Nephron (organoid): ENCODE measurements at regions not wholly inside any gene's neighbourhood (a gene's known extent, or its start where the extent isn't known, plus 50 kb on each side); places are given as distances from the start of the nearest gene placed in this dataset.
"Not testable (repeated sequence)": the region's sequence is repeated elsewhere in the genome, so short reads cannot be mapped to it uniquely, and the experiment has no call there.

Experiments used
- H3K27ac Mint-ChIP-seq, 3 experiments: 2 replicates each; pipeline ENCODE4 v1.8.0; 2020; ENCODE audit warnings: mixed read lengths in 3 of 3, mild to moderate bottlenecking in 2 of 3, moderate library complexity in 1 of 3
- H3K27me3 Mint-ChIP-seq: 2 replicates; pipeline ENCODE4 v1.8.0; 2021; ENCODE audit warnings: low read depth, mild to moderate bottlenecking, moderate library complexity, mixed read lengths
- H3K36me3 Mint-ChIP-seq: 2 replicates; pipeline ENCODE4 v1.8.0; 2020; ENCODE audit warnings: low read depth, mixed read lengths
- H3K4me1 Mint-ChIP-seq: 2 replicates; pipeline ENCODE4 v1.8.0; 2020; ENCODE audit warnings: mixed read lengths
- H3K4me3 Mint-ChIP-seq, 3 experiments: 2 replicates each; pipeline ENCODE4 v1.8.0; 2020; ENCODE audit warnings: mild to moderate bottlenecking in 3 of 3, mixed read lengths in 3 of 3, moderate library complexity in 2 of 3
- H3K9me3 Mint-ChIP-seq: 2 replicates; pipeline ENCODE4 v1.8.0; 2020; ENCODE audit warnings: mixed read lengths
- CTCF ChIP-seq, 3 experiments: fragments of 200-600 bp; sonication (generic); IDR thresholded peaks; one replicate each; pipeline ENCODE4 v1.5.0; 2021; ENCODE audit warnings: antibody characterized with exemption in 3 of 3; ENCODE audit not compliant: unreplicated experiment in 3 of 3

- not testable (repeated sequence) for H3K4me3 Mint-ChIP-seq, H3K4me1 Mint-ChIP-seq, H3K36me3 Mint-ChIP-seq, H3K27ac Mint-ChIP-seq, H3K27me3 Mint-ChIP-seq
- H3K9me3 Mint-ChIP-seq = peaks cover 23% of the 10 kb centered on the region
These were observed 60.3 kb upstream of the NMU start for GRCh38 chr4:55696424-55696823.

- Mint-ChIP-seq H3K27me3 (no peaks in the 10 kb centered on the region), H3K4me1 (no peaks in the 10 kb centered on the region), H3K36me3 (no peaks in the 10 kb centered on the region), H3K27ac (no peak overlapping the region), H3K4me3 (no peak overlapping the region), H3K9me3 (peaks cover 7% of the 10 kb centered on the region)
- no peak for TF ChIP-seq CTCF (IDR thresholded peaks at IDR 0.05; ENCODE audit: unreplicated experiment in 3 of 3)
These were observed 70.4 kb upstream of the NMU start for GRCh38 chr4:55706541-55706940.

- H3K4me1 Mint-ChIP-seq = no peaks in the 10 kb centered on the region
- H3K27me3 Mint-ChIP-seq = no peaks in the 10 kb centered on the region
- no peaks in the 10 kb centered on the region for H3K36me3 Mint-ChIP-seq
- no peak overlapping the region for H3K4me3 Mint-ChIP-seq
- TF ChIP-seq CTCF (IDR thresholded peaks at IDR 0.05; ENCODE audit: unreplicated experiment in 3 of 3) = no peak
- peaks cover 7% of the 10 kb centered on the region for H3K9me3 Mint-ChIP-seq
- H3K27ac Mint-ChIP-seq = no peak overlapping the region
These were observed 71.4 kb upstream of the NMU start for GRCh38 chr4:55707507-55707906.

GRCh38 chr4:55707991-55708390 lies 71.9 kb upstream of the NMU start:
- not testable (repeated sequence) for H3K4me3 Mint-ChIP-seq, H3K9me3 Mint-ChIP-seq, H3K4me1 Mint-ChIP-seq

GRCh38 chr4:55712835-55713234 lies 76.7 kb upstream of the NMU start:
- not testable (repeated sequence) for H3K27me3 Mint-ChIP-seq, H3K27ac Mint-ChIP-seq, H3K36me3 Mint-ChIP-seq, H3K9me3 Mint-ChIP-seq, H3K4me1 Mint-ChIP-seq, H3K4me3 Mint-ChIP-seq

More at GRCh38 chr4:55707991-55708390, 71.9 kb upstream of the NMU start:
- H3K27me3 Mint-ChIP-seq, H3K36me3 Mint-ChIP-seq, H3K27ac Mint-ChIP-seq: not testable (repeated sequence)

GRCh38 chr4:55721651-55722050 lies 85.6 kb upstream of the NMU start:
- Mint-ChIP-seq H3K27ac (no peak overlapping the region), H3K36me3 (no peaks in the 10 kb centered on the region), H3K4me3 (no peak overlapping the region), H3K27me3 (no peaks in the 10 kb centered on the region), H3K4me1 (no peaks in the 10 kb centered on the region), H3K9me3 (no peaks in the 10 kb centered on the region)
- TF ChIP-seq CTCF (IDR thresholded peaks at IDR 0.05; ENCODE audit: unreplicated experiment in 3 of 3) = no peak

- Mint-ChIP-seq H3K27me3 (no peaks in the 10 kb centered on the region), H3K4me3 (no peak overlapping the region), H3K9me3 (no peaks in the 10 kb centered on the region), H3K27ac (no peak overlapping the region), H3K36me3 (no peaks in the 10 kb centered on the region), H3K4me1 (no peaks in the 10 kb centered on the region)
- no peak for TF ChIP-seq CTCF (IDR thresholded peaks at IDR 0.05; ENCODE audit: unreplicated experiment in 3 of 3)
These were observed 86.0 kb upstream of the NMU start for GRCh38 chr4:55722132-55722531.

- no peak for TF ChIP-seq CTCF (IDR thresholded peaks at IDR 0.05; ENCODE audit: unreplicated experiment in 3 of 3)
- no peaks in the 10 kb centered on the region for H3K36me3 Mint-ChIP-seq
- no peaks in the 10 kb centered on the region for H3K4me1 Mint-ChIP-seq
- no peaks in the 10 kb centered on the region for H3K9me3 Mint-ChIP-seq
- H3K27me3 Mint-ChIP-seq = no peaks in the 10 kb centered on the region
- no peak overlapping the region for H3K4me3 Mint-ChIP-seq
- no peak overlapping the region for H3K27ac Mint-ChIP-seq
These were observed 87.3 kb upstream of the NMU start for GRCh38 chr4:55723403-55723802.
